ENCODE measurements at regions not wholly inside any gene's neighbourhood (a gene's known extent, or its start where the extent isn't known, plus 50 kb on each side); places are given as distances from the start of the nearest gene placed in this dataset.
A peak's percentile ranks its signal among the peaks of the same experiment; 100 is the strongest.

- no peak for DNase-seq
These were observed 158.5 kb upstream of the SMAD3 start for GRCh38 chr15:66906668-66907614.

GRCh38 chr15:66907826-66908743 is 157.3 kb upstream of the SMAD3 start:
- DNase-seq = no peak

- no peak for DNase-seq
These were observed 156.7 kb upstream of the SMAD3 start for GRCh38 chr15:66908744-66909095.

- DNase-seq = no peak
These were observed 156.0 kb upstream of the SMAD3 start for GRCh38 chr15:66909381-66909890.

GRCh38 chr15:66911131-66911700 is 154.2 kb upstream of the SMAD3 start:
- DNase-seq = no peak

GRCh38 chr15:66912001-66912400 is 153.4 kb upstream of the SMAD3 start:
- peak; percentile 30 for DNase-seq

GRCh38 chr15:66912441-66912840 is 153.0 kb upstream of the SMAD3 start:
- no peak for DNase-seq

- no peak for DNase-seq
These were observed 147.4 kb upstream of the SMAD3 start for GRCh38 chr15:66917904-66918448.

GRCh38 chr15:66919421-66919820 is 146.0 kb upstream of the SMAD3 start:
- DNase-seq = no peak

- no peak for DNase-seq
These were observed 144.0 kb upstream of the SMAD3 start for GRCh38 chr15:66921319-66921915.

- no peak for DNase-seq
These were observed 142.8 kb upstream of the SMAD3 start for GRCh38 chr15:66922608-66923007.

- peak; percentile 20 for DNase-seq
These were observed 141.9 kb upstream of the SMAD3 start for GRCh38 chr15:66923438-66923881.

GRCh38 chr15:66924889-66925288 is 140.5 kb upstream of the SMAD3 start:
- DNase-seq = no peak

- DNase-seq = no peak
These were observed 139.7 kb upstream of the SMAD3 start for GRCh38 chr15:66925721-66926120.

GRCh38 chr15:66927201-66928077 is 138.0 kb upstream of the SMAD3 start:
- no peak for DNase-seq

- DNase-seq = no peak
These were observed 137.3 kb upstream of the SMAD3 start for GRCh38 chr15:66928101-66928500.

- DNase-seq = no peak
These were observed 136.6 kb upstream of the SMAD3 start for GRCh38 chr15:66928784-66929183.

- no peak for DNase-seq
These were observed 135.5 kb upstream of the SMAD3 start for GRCh38 chr15:66929843-66930402.

- DNase-seq = no peak
These were observed 133.4 kb upstream of the SMAD3 start for GRCh38 chr15:66931768-66932633.

- DNase-seq = no peak
These were observed 132.8 kb upstream of the SMAD3 start for GRCh38 chr15:66932634-66933024.
